ENCODE measurements at regions not wholly inside any gene's neighbourhood (a gene's known extent, or its start where the extent isn't known, plus 50 kb on each side); places are given as distances from the start of the nearest gene placed in this dataset.

GRCh38 chr10:126734967-126735366 lies 64.5 kb upstream of the C10orf90 start:
- TF ChIP-seq POLR2A (IDR thresholded peaks at IDR 0.05), result no peak
- TF ChIP-seq, protein P1, sequence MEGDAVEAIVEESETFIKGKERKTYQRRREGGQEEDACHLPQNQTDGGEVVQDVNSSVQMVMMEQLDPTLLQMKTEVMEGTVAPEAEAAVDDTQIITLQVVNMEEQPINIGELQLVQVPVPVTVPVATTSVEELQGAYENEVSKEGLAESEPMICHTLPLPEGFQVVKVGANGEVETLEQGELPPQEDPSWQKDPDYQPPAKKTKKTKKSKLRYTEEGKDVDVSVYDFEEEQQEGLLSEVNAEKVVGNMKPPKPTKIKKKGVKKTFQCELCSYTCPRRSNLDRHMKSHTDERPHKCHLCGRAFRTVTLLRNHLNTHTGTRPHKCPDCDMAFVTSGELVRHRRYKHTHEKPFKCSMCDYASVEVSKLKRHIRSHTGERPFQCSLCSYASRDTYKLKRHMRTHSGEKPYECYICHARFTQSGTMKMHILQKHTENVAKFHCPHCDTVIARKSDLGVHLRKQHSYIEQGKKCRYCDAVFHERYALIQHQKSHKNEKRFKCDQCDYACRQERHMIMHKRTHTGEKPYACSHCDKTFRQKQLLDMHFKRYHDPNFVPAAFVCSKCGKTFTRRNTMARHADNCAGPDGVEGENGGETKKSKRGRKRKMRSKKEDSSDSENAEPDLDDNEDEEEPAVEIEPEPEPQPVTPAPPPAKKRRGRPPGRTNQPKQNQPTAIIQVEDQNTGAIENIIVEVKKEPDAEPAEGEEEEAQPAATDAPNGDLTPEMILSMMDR (IDR thresholded peaks at IDR 0.05), result no peak

Data from tibial nerve (tissue), 3 donors.